ENCODE measurements at regions not wholly inside any gene's neighbourhood (a gene's known extent, or its start where the extent isn't known, plus 50 kb on each side); places are given as distances from the start of the nearest gene placed in this dataset.

- no peak for DNase-seq (ENCODE audit: insufficient read length)
Observed at GRCh38 chr16:73337373-73338296, 289.7 kb upstream of the ZFHX3 start.

GRCh38 chr16:73329358-73330286 is 281.7 kb upstream of the ZFHX3 start:
- DNase-seq (ENCODE audit: insufficient read length): no peak
- no peak for FAIRE-seq

More at GRCh38 chr16:73337373-73338296, 289.7 kb upstream of the ZFHX3 start:
- TF ChIP-seq TAF1 (IDR thresholded peaks at IDR 0.05; ENCODE audit: borderline replicate concordance, low read depth, low read length) (no peak), POLR2A (IDR thresholded peaks at IDR 0.05; ENCODE audit: low read depth, low read length) (no peak), POLR2AphosphoS5 (IDR thresholded peaks at IDR 0.05; ENCODE audit: low read depth, low read length) (no peak)
- FAIRE-seq: no peak

GRCh38 chr16:73326770-73327470 is 279.0 kb upstream of the ZFHX3 start:
- FAIRE-seq (no peak), DNase-seq (ENCODE audit: insufficient read length) (no peak)
- TF ChIP-seq POLR2A (IDR thresholded peaks at IDR 0.05; ENCODE audit: low read depth, low read length): no peak
- TF ChIP-seq POLR2AphosphoS5 (IDR thresholded peaks at IDR 0.05; ENCODE audit: low read depth, low read length): no peak
- no peak for TF ChIP-seq TAF1 (IDR thresholded peaks at IDR 0.05; ENCODE audit: borderline replicate concordance, low read depth, low read length)

More at GRCh38 chr16:73329358-73330286, 281.7 kb upstream of the ZFHX3 start:
- no peak for TF ChIP-seq TAF1 (IDR thresholded peaks at IDR 0.05; ENCODE audit: borderline replicate concordance, low read depth, low read length)
- no peak for TF ChIP-seq POLR2A (IDR thresholded peaks at IDR 0.05; ENCODE audit: low read depth, low read length)
- no peak for TF ChIP-seq POLR2AphosphoS5 (IDR thresholded peaks at IDR 0.05; ENCODE audit: low read depth, low read length)

- FAIRE-seq: no peak
Observed at GRCh38 chr16:73326221-73326620, 278.3 kb upstream of the ZFHX3 start.

GRCh38 chr16:73323880-73324279 is 276.0 kb upstream of the ZFHX3 start:
- no peak for DNase-seq (ENCODE audit: insufficient read length)
- no peak for TF ChIP-seq POLR2A (IDR thresholded peaks at IDR 0.05; ENCODE audit: low read depth, low read length)
- no peak for FAIRE-seq

More at GRCh38 chr16:73326221-73326620, 278.3 kb upstream of the ZFHX3 start:
- TF ChIP-seq POLR2A (IDR thresholded peaks at IDR 0.05; ENCODE audit: low read depth, low read length): no peak
- no peak for TF ChIP-seq POLR2AphosphoS5 (IDR thresholded peaks at IDR 0.05; ENCODE audit: low read depth, low read length)
- no peak for TF ChIP-seq TAF1 (IDR thresholded peaks at IDR 0.05; ENCODE audit: borderline replicate concordance, low read depth, low read length)
- DNase-seq (ENCODE audit: insufficient read length): no peak

GRCh38 chr16:73322856-73323255 is 274.9 kb upstream of the ZFHX3 start:
- FAIRE-seq (no peak), DNase-seq (ENCODE audit: insufficient read length) (no peak)

GRCh38 chr16:73321853-73322252 is 273.9 kb upstream of the ZFHX3 start:
- no peak for FAIRE-seq

More at GRCh38 chr16:73322856-73323255, 274.9 kb upstream of the ZFHX3 start:
- no peak for TF ChIP-seq TAF1 (IDR thresholded peaks at IDR 0.05; ENCODE audit: borderline replicate concordance, low read depth, low read length)
- TF ChIP-seq POLR2AphosphoS5 (IDR thresholded peaks at IDR 0.05; ENCODE audit: low read depth, low read length): no peak
- no peak for TF ChIP-seq POLR2A (IDR thresholded peaks at IDR 0.05; ENCODE audit: low read depth, low read length)

GRCh38 chr16:73319737-73320136 is 271.8 kb upstream of the ZFHX3 start:
- FAIRE-seq: no peak
- no peak for DNase-seq (ENCODE audit: insufficient read length)
- no peak for TF ChIP-seq POLR2AphosphoS5 (IDR thresholded peaks at IDR 0.05; ENCODE audit: low read depth, low read length)
- no peak for TF ChIP-seq POLR2A (IDR thresholded peaks at IDR 0.05; ENCODE audit: low read depth, low read length)
- TF ChIP-seq TAF1 (IDR thresholded peaks at IDR 0.05; ENCODE audit: borderline replicate concordance, low read depth, low read length): no peak

More at GRCh38 chr16:73321853-73322252, 273.9 kb upstream of the ZFHX3 start:
- DNase-seq (ENCODE audit: insufficient read length): no peak
- no peak for TF ChIP-seq POLR2A (IDR thresholded peaks at IDR 0.05; ENCODE audit: low read depth, low read length)
- TF ChIP-seq POLR2AphosphoS5 (IDR thresholded peaks at IDR 0.05; ENCODE audit: low read depth, low read length): no peak
- no peak for TF ChIP-seq TAF1 (IDR thresholded peaks at IDR 0.05; ENCODE audit: borderline replicate concordance, low read depth, low read length)

- FAIRE-seq (no peak), DNase-seq (ENCODE audit: insufficient read length) (no peak)
- TF ChIP-seq POLR2AphosphoS5 (IDR thresholded peaks at IDR 0.05; ENCODE audit: low read depth, low read length) (no peak), POLR2A (IDR thresholded peaks at IDR 0.05; ENCODE audit: low read depth, low read length) (no peak), TAF1 (IDR thresholded peaks at IDR 0.05; ENCODE audit: borderline replicate concordance, low read depth, low read length) (no peak)
Observed at GRCh38 chr16:73319261-73319660, 271.3 kb upstream of the ZFHX3 start.

GRCh38 chr16:73317321-73317857 is 269.5 kb upstream of the ZFHX3 start:
- DNase-seq (ENCODE audit: insufficient read length): no peak
- no peak for FAIRE-seq
- TF ChIP-seq TAF1 (IDR thresholded peaks at IDR 0.05; ENCODE audit: borderline replicate concordance, low read depth, low read length) (no peak), POLR2A (IDR thresholded peaks at IDR 0.05; ENCODE audit: low read depth, low read length) (no peak), POLR2AphosphoS5 (IDR thresholded peaks at IDR 0.05; ENCODE audit: low read depth, low read length) (no peak)
